ENCODE measurements at regions not wholly inside any gene's neighbourhood (a gene's known extent, or its start where the extent isn't known, plus 50 kb on each side); places are given as distances from the start of the nearest gene placed in this dataset.

- Histone ChIP-seq H3K4me2 (ENCODE audit: insufficient read depth, low read length) (no peak overlapping the region), H3K4me3 (ENCODE audit: low read depth in 1 of 2, low read length in 2 of 2) (no peak overlapping the region), H3K79me2 (ENCODE audit: insufficient read depth, low read length) (no peaks in the 10 kb centered on the region), H3K4me1 (ENCODE audit: insufficient read depth, low read length) (no peaks in the 10 kb centered on the region), H3K36me3 (ENCODE audit: insufficient read depth, low read length) (no peaks in the 10 kb centered on the region), H3K27ac (ENCODE audit: low read length) (no peak overlapping the region), H4K20me1 (ENCODE audit: insufficient read depth, low read length) (no peaks in the 10 kb centered on the region), H3K27me3 (ENCODE audit: insufficient read depth, low read length, poor library complexity) (peaks cover 6% of the 10 kb centered on the region), H3K9me3 (ENCODE audit: insufficient read depth, low read length, severe bottlenecking) (no peaks in the 10 kb centered on the region), H3K9ac (ENCODE audit: low read depth, low read length) (no peak overlapping the region), H2AFZ (ENCODE audit: low read depth, low read length) (no peak overlapping the region)
- no peak for ATAC-seq (ENCODE audit: insufficient read depth, low read depth)
- no peak for TF ChIP-seq EZH2 (IDR thresholded peaks at IDR 0.05; ENCODE audit: borderline replicate concordance, low read depth, low read length, severe bottlenecking)
- no peak for DNase-seq
Observed at GRCh38 chr5:135776457-135776856, 58.0 kb upstream of the SLC25A48 start.

GRCh38 chr5:135761746-135762145, 72.7 kb upstream of the SLC25A48 start:
- no peak overlapping the region for H3K27ac ChIP-seq (ENCODE audit: low read length)
- H3K9me3 ChIP-seq (ENCODE audit: insufficient read depth, low read length, severe bottlenecking) = no peaks in the 10 kb centered on the region
- no peak overlapping the region for H2AFZ ChIP-seq (ENCODE audit: low read depth, low read length)
- no peaks in the 10 kb centered on the region for H3K4me1 ChIP-seq (ENCODE audit: insufficient read depth, low read length)
- H3K4me3 ChIP-seq (ENCODE audit: low read depth in 1 of 2, low read length in 2 of 2) = no peak overlapping the region
- no peaks in the 10 kb centered on the region for H3K79me2 ChIP-seq (ENCODE audit: insufficient read depth, low read length)
- H3K27me3 ChIP-seq (ENCODE audit: insufficient read depth, low read length, poor library complexity) = peaks cover 8% of the 10 kb centered on the region
- no peak for TF ChIP-seq CTCF (IDR thresholded peaks at IDR 0.05; ENCODE audit: borderline replicate concordance, extremely low read depth, low read length, poor library complexity, severe bottlenecking)
- no peak for TF ChIP-seq EZH2 (IDR thresholded peaks at IDR 0.05; ENCODE audit: borderline replicate concordance, low read depth, low read length, severe bottlenecking)
- DNase-seq = no peak
- H4K20me1 ChIP-seq (ENCODE audit: insufficient read depth, low read length) = no peaks in the 10 kb centered on the region
- H3K4me2 ChIP-seq (ENCODE audit: insufficient read depth, low read length) = no peak overlapping the region
- ATAC-seq (ENCODE audit: insufficient read depth, low read depth) = no peak
- no peak overlapping the region for H3K9ac ChIP-seq (ENCODE audit: low read depth, low read length)
- no peaks in the 10 kb centered on the region for H3K36me3 ChIP-seq (ENCODE audit: insufficient read depth, low read length)

GRCh38 chr5:135759149-135759784, 75.2 kb upstream of the SLC25A48 start:
- Histone ChIP-seq H3K4me2 (ENCODE audit: insufficient read depth, low read length) (no peak overlapping the region), H2AFZ (ENCODE audit: low read depth, low read length) (no peak overlapping the region), H3K79me2 (ENCODE audit: insufficient read depth, low read length) (no peaks in the 10 kb centered on the region), H3K4me1 (ENCODE audit: insufficient read depth, low read length) (no peaks in the 10 kb centered on the region), H4K20me1 (ENCODE audit: insufficient read depth, low read length) (no peaks in the 10 kb centered on the region), H3K9me3 (ENCODE audit: insufficient read depth, low read length, severe bottlenecking) (no peaks in the 10 kb centered on the region), H3K27me3 (ENCODE audit: insufficient read depth, low read length, poor library complexity) (peaks cover 8% of the 10 kb centered on the region), H3K4me3 (ENCODE audit: low read depth in 1 of 2, low read length in 2 of 2) (no peak overlapping the region), H3K36me3 (ENCODE audit: insufficient read depth, low read length) (no peaks in the 10 kb centered on the region), H3K27ac (ENCODE audit: low read length) (no peak overlapping the region), H3K9ac (ENCODE audit: low read depth, low read length) (no peak overlapping the region)
- ATAC-seq (ENCODE audit: insufficient read depth, low read depth) (no peak), DNase-seq (no peak)
- TF ChIP-seq EZH2 (IDR thresholded peaks at IDR 0.05; ENCODE audit: borderline replicate concordance, low read depth, low read length, severe bottlenecking) (no peak), CTCF (IDR thresholded peaks at IDR 0.05; ENCODE audit: borderline replicate concordance, extremely low read depth, low read length, poor library complexity, severe bottlenecking) (no peak)

- no peak for ATAC-seq (ENCODE audit: insufficient read depth, low read depth)
Observed at GRCh38 chr5:135753990-135754389, 80.5 kb upstream of the SLC25A48 start.

More at GRCh38 chr5:135753990-135754389, 80.5 kb upstream of the SLC25A48 start:
- H3K27me3 ChIP-seq (ENCODE audit: insufficient read depth, low read length, poor library complexity) = peaks cover 3% of the 10 kb centered on the region
- H3K4me1 ChIP-seq (ENCODE audit: insufficient read depth, low read length) = no peaks in the 10 kb centered on the region
- no peaks in the 10 kb centered on the region for H3K79me2 ChIP-seq (ENCODE audit: insufficient read depth, low read length)
- no peaks in the 10 kb centered on the region for H4K20me1 ChIP-seq (ENCODE audit: insufficient read depth, low read length)
- no peak overlapping the region for H3K27ac ChIP-seq (ENCODE audit: low read length)
- no peak overlapping the region for H3K4me2 ChIP-seq (ENCODE audit: insufficient read depth, low read length)
- H3K9ac ChIP-seq (ENCODE audit: low read depth, low read length) = no peak overlapping the region
- no peaks in the 10 kb centered on the region for H3K36me3 ChIP-seq (ENCODE audit: insufficient read depth, low read length)
- TF ChIP-seq CTCF (IDR thresholded peaks at IDR 0.05; ENCODE audit: borderline replicate concordance, extremely low read depth, low read length, poor library complexity, severe bottlenecking) (no peak), EZH2 (IDR thresholded peaks at IDR 0.05; ENCODE audit: borderline replicate concordance, low read depth, low read length, severe bottlenecking) (no peak)
- no peak for DNase-seq
- no peaks in the 10 kb centered on the region for H3K9me3 ChIP-seq (ENCODE audit: insufficient read depth, low read length, severe bottlenecking)
- H3K4me3 ChIP-seq (ENCODE audit: low read depth in 1 of 2, low read length in 2 of 2) = no peak overlapping the region
- H2AFZ ChIP-seq (ENCODE audit: low read depth, low read length) = no peak overlapping the region

Measured in DND-41 (cell line).